NT2/D1 (cell line): ENCODE measurements at regions not wholly inside any gene's neighbourhood (a gene's known extent, or its start where the extent isn't known, plus 50 kb on each side); places are given as distances from the start of the nearest gene placed in this dataset.

Experiments used
- YY1 ChIP-seq: IDR thresholded peaks from 2 replicates; pipeline ENCODE4 v1.6.1; 2011; ENCODE audit not compliant: insufficient read length, insufficient read depth
- ZNF274 ChIP-seq: IDR thresholded peaks from 2 replicates; pipeline ENCODE4 v1.6.1; 2011; ENCODE audit warnings: mild to moderate bottlenecking, low read depth, low read length

- TF ChIP-seq YY1: no peak
- TF ChIP-seq ZNF274: no peak
Measured at GRCh38 chr6:157744102-157744601, 78.9 kb upstream of the SNX9 start.
